ENCODE measurements at regions not wholly inside any gene's neighbourhood (a gene's known extent, or its start where the extent isn't known, plus 50 kb on each side); places are given as distances from the start of the nearest gene placed in this dataset.

- no peak for DNase-seq (ENCODE audit: low spot score in 2 of 2)
- intact Hi-C loops (cut with DNase I) = no loop called here
- no peak for TF ChIP-seq CTCF (IDR thresholded peaks at IDR 0.05)
- H3K27ac ChIP-seq = no peak overlapping the region
- H3K4me3 ChIP-seq = no peak overlapping the region
- no peaks in the 10 kb centered on the region for H3K27me3 ChIP-seq
- no peaks in the 10 kb centered on the region for H3K4me1 ChIP-seq
- H3K9me3 ChIP-seq = no peaks in the 10 kb centered on the region
- H3K36me3 ChIP-seq = no peaks in the 10 kb centered on the region
Observed at GRCh38 chr16:63813862-63814261, 1308.0 kb downstream of the CDH11 start.

GRCh38 chr16:63808730-63809129, 1313.1 kb downstream of the CDH11 start:
- Histone ChIP-seq H3K36me3 (no peaks in the 10 kb centered on the region), H3K27ac (no peak overlapping the region), H3K9me3 (no peaks in the 10 kb centered on the region), H3K4me1 (no peaks in the 10 kb centered on the region), H3K27me3 (no peaks in the 10 kb centered on the region), H3K4me3 (no peak overlapping the region)
- intact Hi-C loops (cut with DNase I) = no loop called here
- no peak for TF ChIP-seq CTCF (IDR thresholded peaks at IDR 0.05)
- no peak for DNase-seq (ENCODE audit: low spot score in 2 of 2)

GRCh38 chr16:63806794-63807506, 1314.9 kb downstream of the CDH11 start:
- Histone ChIP-seq H3K9me3 (no peaks in the 10 kb centered on the region), H3K4me1 (no peaks in the 10 kb centered on the region), H3K36me3 (no peaks in the 10 kb centered on the region), H3K27me3 (no peaks in the 10 kb centered on the region), H3K27ac (no peak overlapping the region), H3K4me3 (no peak overlapping the region)
- no peak for DNase-seq (ENCODE audit: low spot score in 2 of 2)
- TF ChIP-seq CTCF (IDR thresholded peaks at IDR 0.05) = no peak
- intact Hi-C loops (cut with DNase I) = no loop called here

- no peaks in the 10 kb centered on the region for H3K27me3 ChIP-seq
- intact Hi-C loops (cut with DNase I) = no loop called here
- DNase-seq (ENCODE audit: low spot score in 2 of 2) = no peak
- no peak for TF ChIP-seq CTCF (IDR thresholded peaks at IDR 0.05)
- H3K27ac ChIP-seq = no peak overlapping the region
- H3K9me3 ChIP-seq = no peaks in the 10 kb centered on the region
- no peaks in the 10 kb centered on the region for H3K36me3 ChIP-seq
- H3K4me3 ChIP-seq = no peak overlapping the region
- H3K4me1 ChIP-seq = no peaks in the 10 kb centered on the region
Observed at GRCh38 chr16:63804126-63804525, 1317.7 kb downstream of the CDH11 start.

- no peak for DNase-seq (ENCODE audit: low spot score in 2 of 2)
- Histone ChIP-seq H3K4me1 (no peaks in the 10 kb centered on the region), H3K4me3 (no peak overlapping the region), H3K27me3 (no peaks in the 10 kb centered on the region), H3K36me3 (no peaks in the 10 kb centered on the region), H3K27ac (no peak overlapping the region), H3K9me3 (no peaks in the 10 kb centered on the region)
- intact Hi-C loops (cut with DNase I) = no loop called here
- TF ChIP-seq CTCF (IDR thresholded peaks at IDR 0.05) = no peak
Observed at GRCh38 chr16:63789603-63790002, 1332.3 kb downstream of the CDH11 start.

- Histone ChIP-seq H3K27me3 (no peaks in the 10 kb centered on the region), H3K4me3 (no peak overlapping the region), H3K9me3 (no peaks in the 10 kb centered on the region), H3K36me3 (no peaks in the 10 kb centered on the region), H3K4me1 (no peaks in the 10 kb centered on the region), H3K27ac (no peak overlapping the region)
- DNase-seq (ENCODE audit: low spot score in 2 of 2) = no peak
- intact Hi-C loops (cut with DNase I) = no loop called here
- TF ChIP-seq CTCF (IDR thresholded peaks at IDR 0.05) = no peak
Observed at GRCh38 chr16:63787014-63787413, 1334.8 kb downstream of the CDH11 start.

All from ascending aorta (tissue), 2 donors.